T47D (cell line): ENCODE measurements at regions not wholly inside any gene's neighbourhood (a gene's known extent, or its start where the extent isn't known, plus 50 kb on each side); places are given as distances from the start of the nearest gene placed in this dataset.
"Not testable (repeated sequence)": the region's sequence is repeated elsewhere in the genome, so short reads cannot be mapped to it uniquely, and the experiment has no call there.

Experiments used
- DNase-seq, 2 experiments: peaks; one replicate each; pipeline versions ENCODE4 v3.0.0 to v3.0.0-alpha.2; 2011 to 2012; ENCODE audit warnings: low read depth in 1 of 2, low spot score in 1 of 2
- JUND ChIP-seq: IDR thresholded peaks from 2 replicates; pipeline ENCODE4 v1.6.1; 2012; ENCODE audit warnings: low read depth
- in situ Hi-C: cut with HindIII; loops from 2 replicates; pipeline ENCODE4 v1.10.0; 2016; ENCODE audit warnings: low sequenced_read_pairs, low pct_unique_long_range_greater_than_20kb

GRCh38 chr6:76831299-76831698 is 632.0 kb downstream of the HTR1B start:
- no peak for TF ChIP-seq JUND
- in situ Hi-C loops, result no loop called here

GRCh38 chr6:76823578-76823977 is 639.7 kb downstream of the HTR1B start:
- in situ Hi-C loops, DNase-seq: not testable (repeated sequence)

More at GRCh38 chr6:76831299-76831698, 632.0 kb downstream of the HTR1B start:
- no peak for DNase-seq

- TF ChIP-seq JUND, result no peak
- in situ Hi-C loops, result no loop called here
- DNase-seq, result no peak
Measured at GRCh38 chr6:76818451-76818850, 644.8 kb downstream of the HTR1B start.

GRCh38 chr6:76817429-76817828 is 645.9 kb downstream of the HTR1B start:
- no peak for DNase-seq
- in situ Hi-C loops, result no loop called here
- no peak for TF ChIP-seq JUND

- no peak for TF ChIP-seq JUND
- in situ Hi-C loops, result no loop called here
- DNase-seq, result no peak
Measured at GRCh38 chr6:76814496-76815458, 648.5 kb downstream of the HTR1B start.

GRCh38 chr6:76810286-76810685 is 653.0 kb downstream of the HTR1B start:
- in situ Hi-C loops, result no loop called here
- TF ChIP-seq JUND, result no peak
- DNase-seq, result no peak

GRCh38 chr6:76803038-76803580 is 660.2 kb downstream of the HTR1B start:
- TF ChIP-seq JUND, result no peak
- DNase-seq, result no peak
- in situ Hi-C loops, result no loop called here

GRCh38 chr6:76792394-76792793 is 670.9 kb downstream of the HTR1B start:
- TF ChIP-seq JUND, result no peak
- in situ Hi-C loops, result no loop called here
- DNase-seq, result no peak

GRCh38 chr6:76790881-76791280 is 672.4 kb downstream of the HTR1B start:
- DNase-seq, result no peak
- in situ Hi-C loops, result no loop called here

GRCh38 chr6:76790045-76790796 is 673.1 kb downstream of the HTR1B start:
- in situ Hi-C loops, result no loop called here
- no peak for TF ChIP-seq JUND
- no peak for DNase-seq

More at GRCh38 chr6:76790881-76791280, 672.4 kb downstream of the HTR1B start:
- no peak for TF ChIP-seq JUND

- DNase-seq, result no peak
- no peak for TF ChIP-seq JUND
- in situ Hi-C loops, result no loop called here
Measured at GRCh38 chr6:76789580-76789979, 673.7 kb downstream of the HTR1B start.

- in situ Hi-C loops, result no loop called here
Measured at GRCh38 chr6:76788155-76788554, 675.1 kb downstream of the HTR1B start.

GRCh38 chr6:76779068-76779467 is 684.2 kb downstream of the HTR1B start:
- DNase-seq, result peak; percentile 3 to 38
- in situ Hi-C loops, result no loop called here
- no peak for TF ChIP-seq JUND

More at GRCh38 chr6:76788155-76788554, 675.1 kb downstream of the HTR1B start:
- DNase-seq, result no peak
- TF ChIP-seq JUND, result no peak
